ENCODE measurements at regions not wholly inside any gene's neighbourhood (a gene's known extent, or its start where the extent isn't known, plus 50 kb on each side); places are given as distances from the start of the nearest gene placed in this dataset.

DNA sequence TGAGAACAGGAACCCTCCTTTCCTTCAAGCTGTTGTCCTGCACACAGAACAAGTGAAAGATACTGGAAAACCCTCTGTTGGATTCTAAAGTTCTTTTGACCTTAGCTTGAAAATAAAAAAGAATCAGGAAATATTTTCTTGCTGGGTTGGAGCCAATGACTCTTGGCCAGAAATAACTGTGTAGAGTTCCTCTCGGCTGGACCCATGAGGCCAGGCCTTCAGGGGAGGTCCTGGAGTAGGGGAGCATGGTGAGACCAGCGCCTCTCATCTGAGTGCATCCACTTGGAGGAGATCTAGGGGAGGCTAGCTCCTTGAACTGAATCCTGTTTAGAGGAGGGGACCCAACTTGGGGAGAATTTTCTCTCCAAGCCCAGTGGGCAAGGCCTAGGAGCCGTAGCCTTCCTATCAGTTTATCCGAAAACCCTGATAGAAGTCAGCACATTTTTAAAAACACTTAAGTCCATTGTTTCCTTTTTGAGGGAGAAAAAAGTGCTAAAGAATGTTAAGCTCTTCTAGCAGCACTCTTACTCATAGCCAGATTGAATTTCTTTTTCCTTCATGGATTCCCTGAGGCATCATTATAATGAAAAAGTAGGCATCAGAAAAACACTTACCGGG, 635.7 kb upstream of the ANKRD30A start:
- TF ChIP-seq, protein P1, sequence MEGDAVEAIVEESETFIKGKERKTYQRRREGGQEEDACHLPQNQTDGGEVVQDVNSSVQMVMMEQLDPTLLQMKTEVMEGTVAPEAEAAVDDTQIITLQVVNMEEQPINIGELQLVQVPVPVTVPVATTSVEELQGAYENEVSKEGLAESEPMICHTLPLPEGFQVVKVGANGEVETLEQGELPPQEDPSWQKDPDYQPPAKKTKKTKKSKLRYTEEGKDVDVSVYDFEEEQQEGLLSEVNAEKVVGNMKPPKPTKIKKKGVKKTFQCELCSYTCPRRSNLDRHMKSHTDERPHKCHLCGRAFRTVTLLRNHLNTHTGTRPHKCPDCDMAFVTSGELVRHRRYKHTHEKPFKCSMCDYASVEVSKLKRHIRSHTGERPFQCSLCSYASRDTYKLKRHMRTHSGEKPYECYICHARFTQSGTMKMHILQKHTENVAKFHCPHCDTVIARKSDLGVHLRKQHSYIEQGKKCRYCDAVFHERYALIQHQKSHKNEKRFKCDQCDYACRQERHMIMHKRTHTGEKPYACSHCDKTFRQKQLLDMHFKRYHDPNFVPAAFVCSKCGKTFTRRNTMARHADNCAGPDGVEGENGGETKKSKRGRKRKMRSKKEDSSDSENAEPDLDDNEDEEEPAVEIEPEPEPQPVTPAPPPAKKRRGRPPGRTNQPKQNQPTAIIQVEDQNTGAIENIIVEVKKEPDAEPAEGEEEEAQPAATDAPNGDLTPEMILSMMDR (conservative IDR thresholded peaks at IDR 0.05; ENCODE audit: low read length): no peak
- no peak for TF ChIP-seq EZH2phosphoT487 (IDR thresholded peaks at IDR 0.05; ENCODE audit: borderline replicate concordance)

Measured in Loucy (cell line).